ENCODE measurements at regions not wholly inside any gene's neighbourhood (a gene's known extent, or its start where the extent isn't known, plus 50 kb on each side); places are given as distances from the start of the nearest gene placed in this dataset.

DNA sequence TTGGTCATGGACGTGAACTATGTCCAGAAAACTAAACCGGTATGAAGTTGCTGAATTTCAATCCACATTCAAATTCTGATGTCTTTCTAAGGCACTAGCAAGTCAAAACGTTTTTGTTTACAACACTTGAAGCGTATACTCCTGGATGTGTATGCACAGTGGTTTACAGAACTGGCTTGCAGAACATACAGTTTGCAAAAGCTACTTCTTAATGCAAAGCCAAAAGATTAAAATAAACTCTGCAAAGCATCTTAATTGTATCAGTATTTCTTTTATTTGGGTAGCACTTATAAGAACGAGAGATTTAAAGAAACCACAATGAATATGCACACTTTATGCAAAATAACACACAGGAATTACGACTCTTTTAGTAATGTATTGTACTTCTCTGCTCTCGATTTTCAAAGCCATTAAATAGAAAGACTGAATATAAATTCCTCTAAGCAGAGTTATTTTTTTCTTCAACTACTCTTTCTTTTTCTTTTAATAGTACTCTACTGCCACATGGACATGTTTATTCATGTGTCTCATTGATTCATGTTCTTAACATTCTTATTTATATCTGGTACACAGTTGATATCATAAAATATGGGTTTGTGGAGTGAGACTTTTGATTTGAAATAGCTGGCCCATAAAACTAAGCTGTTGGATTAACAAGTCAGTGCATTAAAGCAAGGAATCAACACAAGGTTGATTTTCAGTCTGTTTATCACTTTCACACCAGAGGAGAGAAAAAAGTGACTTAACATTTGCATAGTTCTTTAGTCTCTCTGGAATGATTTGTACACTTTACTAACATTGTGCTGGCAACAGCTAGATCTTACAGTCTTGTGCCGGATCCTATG is 189.4 kb upstream of the STEAP4 start:
- DNase-seq, result no peak

GRCh38 chr7:88492153-88492552 is 185.5 kb upstream of the STEAP4 start:
- no peak for DNase-seq

DNA sequence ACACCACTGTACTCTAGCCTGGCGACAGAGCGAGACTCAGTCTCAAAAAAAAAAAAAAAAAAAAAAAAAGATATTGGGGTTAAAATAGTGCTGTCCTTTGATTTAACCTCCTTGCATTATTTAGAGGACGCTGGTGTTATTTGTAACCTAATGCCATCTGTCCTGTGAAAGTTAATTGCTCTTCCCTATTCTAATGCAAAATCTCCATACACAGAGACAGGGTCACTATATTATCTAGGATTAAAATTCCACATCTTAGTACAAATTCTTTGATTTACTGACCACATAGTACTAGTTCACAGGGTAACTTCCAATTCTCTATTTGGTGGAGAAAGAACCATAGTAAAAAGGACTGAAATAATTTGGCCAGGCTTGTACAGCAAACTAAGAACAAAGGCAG is 184.2 kb upstream of the STEAP4 start:
- DNase-seq, result no peak

DNA sequence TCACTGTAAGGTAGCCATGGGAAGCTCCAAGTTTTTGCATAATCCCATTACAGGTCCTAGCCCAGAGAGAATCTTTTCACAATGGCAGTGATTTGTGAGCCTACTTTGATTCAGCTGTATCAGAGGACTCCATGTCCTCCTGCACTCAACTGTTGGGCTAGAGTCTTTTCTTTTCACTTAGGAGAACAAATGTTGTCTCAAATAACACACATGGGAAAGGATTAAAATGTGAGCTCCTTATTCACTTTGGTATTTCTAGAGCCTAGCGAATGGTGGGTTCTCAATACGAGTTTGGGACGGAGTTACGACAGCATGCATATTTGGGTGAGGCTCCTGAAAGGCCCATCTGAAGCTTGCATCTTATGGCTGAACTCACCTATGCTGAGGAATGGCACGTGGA is 183.5 kb upstream of the STEAP4 start:
- no peak for DNase-seq

GRCh38 chr7:88485821-88486220 is 179.1 kb upstream of the STEAP4 start:
- DNase-seq, result no peak

GRCh38 chr7:88484551-88484950 is 177.9 kb upstream of the STEAP4 start:
- DNase-seq, result no peak

DNA sequence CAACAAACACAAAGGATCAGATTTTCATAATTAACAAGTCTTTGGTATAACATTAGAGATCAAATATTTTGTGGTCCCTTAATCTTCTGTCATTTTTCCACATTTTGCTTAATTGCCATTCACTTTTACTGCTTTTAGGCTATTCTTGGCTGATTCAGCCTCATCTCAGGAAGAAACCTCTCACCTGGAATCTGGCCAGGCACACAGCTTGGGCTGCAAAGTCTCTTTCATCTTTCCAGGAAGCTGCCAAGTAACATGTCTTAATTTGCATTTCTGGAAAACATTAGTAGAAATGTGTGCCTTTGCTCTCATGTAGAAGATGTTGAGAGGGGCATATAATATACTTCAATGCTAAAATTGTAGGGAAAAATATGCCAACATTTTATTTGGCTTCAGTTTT is 174.2 kb upstream of the STEAP4 start:
- no peak for DNase-seq

DNA sequence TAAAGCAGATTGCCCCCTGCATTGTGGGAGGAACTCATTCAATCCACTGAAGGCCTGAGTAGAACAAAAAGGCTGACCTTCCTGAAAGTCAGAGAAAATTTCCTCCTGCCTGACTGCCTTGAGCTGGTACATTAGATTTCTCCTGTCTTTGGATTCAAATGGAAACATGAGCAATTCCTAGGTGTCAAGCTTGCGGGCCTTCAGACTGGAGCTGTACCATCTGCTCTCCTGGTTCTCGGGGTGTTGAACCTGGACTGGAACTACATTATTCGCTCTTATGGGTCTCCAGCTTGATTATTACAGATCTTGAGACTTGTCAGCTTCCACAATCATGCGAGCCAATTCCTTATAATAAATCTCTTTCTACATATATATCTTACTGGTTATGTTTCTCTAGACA is 173.6 kb upstream of the STEAP4 start:
- no peak for DNase-seq

DNA sequence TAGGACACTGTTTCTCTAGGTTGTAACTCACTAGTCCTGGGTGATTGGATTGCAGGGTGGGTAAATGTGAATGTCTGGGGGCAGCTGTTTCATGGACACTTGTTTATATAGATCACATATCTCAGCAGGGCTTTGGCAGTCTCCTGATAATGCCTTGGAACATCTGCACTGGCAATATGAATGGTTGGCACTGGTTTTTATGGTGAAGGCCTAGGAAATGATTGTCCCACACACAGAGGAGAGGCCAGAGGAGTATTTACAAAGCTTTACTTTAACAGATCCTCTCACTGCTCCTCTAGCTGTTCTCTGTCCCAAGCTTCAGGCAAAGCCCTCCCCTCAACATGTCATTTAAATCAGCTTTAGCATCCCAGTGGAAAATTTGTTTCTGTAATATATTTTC is 171.3 kb upstream of the STEAP4 start:
- DNase-seq, result no peak

GRCh38 chr7:88465600-88465999 is 158.9 kb upstream of the STEAP4 start:
- DNase-seq, result no peak

DNA sequence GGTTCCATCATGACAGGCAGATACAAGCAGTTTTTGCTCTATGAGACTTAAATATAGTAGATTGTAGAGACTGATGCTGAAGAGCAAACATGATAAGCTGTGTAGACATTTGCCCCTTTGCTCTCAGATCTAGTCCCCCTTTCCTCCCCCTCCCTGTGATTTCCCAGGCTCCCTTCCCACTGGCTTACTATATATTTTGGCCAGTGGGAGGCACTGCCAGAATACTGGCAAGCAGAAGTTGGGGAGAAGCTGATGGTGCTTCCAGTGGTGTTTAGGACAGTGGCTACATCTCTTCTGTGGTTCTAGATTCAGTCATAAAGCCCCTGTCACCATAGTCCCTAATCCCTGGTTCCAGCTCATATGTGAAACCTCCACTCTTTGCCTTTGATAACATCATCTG is 156.1 kb upstream of the STEAP4 start:
- no peak for DNase-seq

GRCh38 chr7:88460650-88461049 is 154.0 kb upstream of the STEAP4 start:
- DNase-seq, result no peak

GRCh38 chr7:88458946-88459345 is 152.3 kb upstream of the STEAP4 start:
- no peak for DNase-seq

- no peak for DNase-seq
These were observed 151.6 kb upstream of the STEAP4 start for GRCh38 chr7:88458279-88458678.

DNA sequence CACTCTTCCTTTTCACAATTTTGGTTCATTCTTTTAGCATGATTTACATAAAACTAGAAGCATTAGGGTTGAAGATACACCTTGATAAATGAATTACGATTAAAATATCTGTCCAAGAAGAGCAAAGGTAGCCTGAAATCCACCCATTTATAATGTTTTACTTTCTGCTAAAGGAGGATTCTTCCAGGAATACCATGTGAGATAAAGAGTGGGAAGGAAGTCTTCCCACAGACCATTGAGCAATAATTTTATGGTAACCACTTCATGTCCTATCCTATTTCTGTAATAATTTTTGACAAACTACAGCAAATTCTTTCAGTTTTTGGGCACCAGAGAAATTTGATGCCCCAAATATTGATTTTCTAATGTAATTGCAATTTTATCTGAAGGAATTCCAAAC is 150.6 kb upstream of the STEAP4 start:
- DNase-seq, result no peak

GRCh38 chr7:88456490-88456889 is 149.8 kb upstream of the STEAP4 start:
- no peak for DNase-seq

- DNase-seq, result no peak
These were observed 149.0 kb upstream of the STEAP4 start for GRCh38 chr7:88455696-88456095.

DNA sequence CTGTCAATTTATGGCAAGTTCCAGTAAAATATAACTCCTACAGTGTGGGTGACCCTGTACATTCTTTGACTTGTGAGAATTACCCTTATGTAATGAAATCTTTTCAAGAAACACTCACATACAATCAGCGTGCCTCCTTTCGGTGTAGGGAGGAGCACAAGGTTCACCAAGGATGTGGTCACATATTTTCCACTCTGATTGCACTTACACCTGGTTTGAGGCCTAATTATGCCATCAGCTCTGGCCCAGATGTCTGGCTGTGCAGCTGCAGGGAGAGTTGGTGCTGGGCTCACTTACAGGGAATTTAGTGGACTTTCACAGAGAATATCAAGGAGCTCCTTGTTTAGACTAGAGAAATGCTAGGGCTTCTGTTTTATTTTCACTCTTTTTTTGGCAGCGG is 146.0 kb upstream of the STEAP4 start:
- no peak for DNase-seq

DNA sequence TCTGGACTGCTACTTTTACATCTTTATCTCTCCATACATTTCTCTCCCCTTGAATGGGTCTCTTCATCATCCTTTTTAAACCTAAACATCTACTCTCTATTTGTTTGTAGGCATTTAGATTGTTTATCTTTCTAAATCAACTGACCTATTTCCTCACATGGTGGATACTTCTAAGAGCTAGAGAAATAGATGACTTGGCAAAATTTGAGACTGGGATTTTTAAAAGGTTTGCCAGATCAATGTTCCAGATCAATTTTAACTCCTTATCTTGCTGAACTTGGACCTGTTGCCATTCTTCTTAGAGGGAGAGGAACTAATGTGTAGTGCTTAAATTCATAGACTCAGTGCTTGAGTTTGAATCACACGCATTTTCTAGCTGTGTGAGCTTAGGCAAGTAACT is 144.2 kb upstream of the STEAP4 start:
- no peak for DNase-seq

DNA sequence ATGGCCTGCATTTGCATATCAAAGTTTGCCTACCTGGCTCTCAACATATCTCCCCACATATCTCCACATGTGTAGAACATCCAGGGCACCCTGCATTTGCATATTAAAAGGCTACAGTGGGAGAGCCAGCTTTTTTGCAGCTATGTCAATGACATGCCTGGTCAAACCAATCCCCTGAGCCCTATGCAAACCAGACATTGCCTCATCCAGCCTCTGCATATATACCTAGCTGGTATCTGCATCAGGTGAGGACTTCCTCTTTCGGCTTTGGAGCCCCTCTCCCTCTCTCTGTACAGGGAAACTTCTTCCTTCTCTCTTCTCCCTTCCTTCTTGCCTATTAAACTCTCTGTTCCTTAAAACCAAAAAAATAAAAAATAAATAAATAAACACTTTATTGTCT is 142.7 kb upstream of the STEAP4 start:
- no peak for DNase-seq

- DNase-seq, result no peak
These were observed 135.7 kb upstream of the STEAP4 start for GRCh38 chr7:88442413-88442812.

GRCh38 chr7:88437132-88437531 is 130.4 kb upstream of the STEAP4 start:
- DNase-seq, result no peak

DNA sequence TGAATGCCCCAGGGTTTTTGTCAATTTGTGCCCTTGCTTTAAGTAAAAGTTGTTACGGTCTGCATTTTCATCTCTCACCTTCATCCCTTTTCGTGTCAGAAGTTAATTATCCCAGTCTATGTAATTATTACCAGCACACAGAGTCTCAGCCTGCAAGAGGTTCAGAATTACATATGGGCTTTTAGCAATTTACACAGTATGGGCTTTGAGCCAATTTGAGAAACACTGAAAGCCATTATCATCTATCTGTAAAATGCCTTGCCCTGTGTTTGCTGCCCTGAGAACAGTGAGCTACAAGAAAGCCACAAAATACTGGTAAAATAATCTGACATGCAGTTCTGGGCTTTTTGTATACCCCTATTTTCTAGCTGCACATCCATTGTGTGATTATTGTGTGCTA is 125.6 kb upstream of the STEAP4 start:
- no peak for DNase-seq

GRCh38 chr7:88431882-88432281 is 125.2 kb upstream of the STEAP4 start:
- no peak for DNase-seq

- no peak for DNase-seq
These were observed 122.7 kb upstream of the STEAP4 start for GRCh38 chr7:88429382-88429781.
